ENCODE measurements at regions not wholly inside any gene's neighbourhood (a gene's known extent, or its start where the extent isn't known, plus 50 kb on each side); places are given as distances from the start of the nearest gene placed in this dataset.

DNA sequence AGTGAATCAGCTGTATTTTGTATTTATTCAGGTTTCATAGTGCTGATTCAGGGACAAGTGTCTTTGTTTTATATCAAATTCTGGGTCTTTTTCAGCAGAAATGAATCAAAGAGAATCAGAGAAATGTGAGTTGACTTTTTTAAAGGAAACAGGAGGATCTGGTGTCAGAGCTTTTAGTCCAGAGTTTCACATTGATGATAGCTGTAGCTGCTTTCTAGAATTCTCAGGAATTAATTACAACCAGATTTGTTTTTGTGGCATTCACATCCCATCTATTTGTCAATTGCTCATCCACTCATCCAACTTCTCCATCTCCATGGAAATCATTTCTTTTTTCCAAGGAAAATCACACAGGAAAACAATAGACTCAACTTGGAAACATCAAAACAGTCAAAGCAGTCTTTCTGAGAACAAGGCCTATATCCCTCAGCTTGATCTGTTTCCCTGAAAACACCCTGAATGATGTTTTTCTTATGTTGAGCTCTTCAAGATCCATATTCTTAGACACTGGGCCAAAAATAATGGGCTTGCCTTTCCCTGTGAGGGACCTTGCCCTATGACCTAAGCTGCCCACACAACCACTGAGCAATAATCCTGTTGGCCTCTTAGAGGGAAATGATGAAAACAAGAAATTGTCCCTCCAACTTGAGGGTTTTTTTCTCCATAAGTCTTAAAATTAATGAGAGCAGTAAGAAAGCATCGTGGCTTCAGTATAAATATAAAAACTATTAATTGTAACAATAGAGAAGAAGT is 249.5 kb upstream of the FN1 start:
- no peak for DNase-seq (ENCODE audit: low spot score)
- in situ Hi-C loops (cut with HindIII; ENCODE audit: low sequenced_read_pairs), result no loop called here

GRCh38 chr2:215684448-215685237 is 248.8 kb upstream of the FN1 start:
- in situ Hi-C loops (cut with HindIII; ENCODE audit: low sequenced_read_pairs), result no loop called here
- no peak for DNase-seq (ENCODE audit: low spot score)

DNA sequence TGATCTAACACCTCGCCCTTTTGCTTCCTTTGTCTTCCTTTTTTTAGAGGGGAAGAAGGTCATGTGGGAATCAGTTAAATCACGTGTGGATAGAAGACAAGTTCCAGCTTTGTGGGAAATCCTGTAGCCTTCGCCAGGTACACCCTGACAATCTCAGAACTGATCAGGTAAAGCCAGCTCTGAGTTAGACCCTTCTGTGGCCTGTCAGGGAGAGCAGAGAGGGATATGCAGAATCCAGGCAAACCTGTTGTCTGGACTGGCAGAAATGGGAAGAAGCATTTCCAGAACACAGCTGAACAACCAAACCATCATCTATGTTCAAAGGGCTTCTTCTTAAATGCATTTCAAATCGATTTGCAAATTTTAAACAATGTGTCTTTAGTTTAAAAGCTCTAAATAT is 247.4 kb upstream of the FN1 start:
- DNase-seq (ENCODE audit: low spot score), result no peak
- in situ Hi-C loops (cut with HindIII; ENCODE audit: low sequenced_read_pairs), result no loop called here

DNA sequence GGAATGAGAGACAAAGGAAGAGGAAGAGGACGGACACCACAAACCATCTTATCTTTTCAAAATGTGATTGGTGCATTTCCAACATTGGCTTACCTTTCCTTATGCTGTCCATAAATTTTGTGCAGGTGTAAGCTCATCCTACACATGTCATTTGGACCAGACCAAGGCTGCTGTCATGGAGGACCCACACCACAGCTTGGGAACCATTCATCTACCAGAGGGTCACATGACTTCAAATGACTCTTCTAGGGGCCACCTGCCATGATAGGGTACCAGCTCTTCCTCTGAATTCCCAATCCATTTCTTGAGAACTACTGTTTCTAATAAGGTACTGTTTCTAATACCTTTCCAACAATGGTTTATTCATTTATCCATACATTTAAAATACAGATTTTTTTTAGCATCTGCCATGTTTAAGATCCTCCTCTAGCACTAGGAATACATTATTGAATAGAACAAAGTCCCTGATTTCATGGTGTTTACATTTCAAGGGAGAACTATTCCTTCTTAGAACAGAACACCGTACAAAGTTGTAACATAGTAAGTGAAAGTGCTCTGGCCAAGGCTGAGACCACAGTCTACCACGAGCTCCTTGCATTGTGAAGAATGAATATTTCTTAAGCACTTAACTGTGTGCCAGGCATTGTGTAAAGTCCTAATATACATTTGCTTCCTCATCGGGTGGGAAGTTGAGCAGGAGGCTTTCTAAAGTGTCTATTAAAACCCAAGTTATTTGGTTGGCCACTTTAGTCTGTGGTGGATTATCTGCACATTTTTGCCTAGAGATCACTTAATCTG is 246.1 kb upstream of the FN1 start:
- DNase-seq (ENCODE audit: low spot score), result no peak
- in situ Hi-C loops (cut with HindIII; ENCODE audit: low sequenced_read_pairs), result no loop called here

- DNase-seq (ENCODE audit: low spot score), result no peak
- in situ Hi-C loops (cut with HindIII; ENCODE audit: low sequenced_read_pairs), result no loop called here
Measured at GRCh38 chr2:215680605-215681598, 245.0 kb upstream of the FN1 start.

DNA sequence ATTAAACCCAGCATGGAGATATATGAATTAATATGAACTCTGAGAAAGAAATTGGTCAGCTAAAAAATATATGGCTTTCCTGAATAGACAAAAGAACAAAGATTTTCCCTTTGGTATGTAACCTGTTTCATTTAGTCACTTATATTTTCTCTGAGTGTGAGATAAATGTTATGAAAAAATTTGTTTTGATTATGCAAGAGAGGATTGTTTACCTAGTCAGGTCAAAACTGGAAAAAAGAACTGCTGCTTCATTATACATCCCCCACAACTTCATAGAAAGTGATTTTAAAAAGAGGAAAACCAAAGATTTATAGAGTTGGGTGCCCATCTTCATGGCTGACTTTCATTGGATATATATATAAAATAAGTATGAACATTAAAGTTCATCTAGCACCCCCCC is 242.2 kb upstream of the FN1 start:
- DNase-seq (ENCODE audit: low spot score), result no peak
- in situ Hi-C loops (cut with HindIII; ENCODE audit: low sequenced_read_pairs), result no loop called here

DNA sequence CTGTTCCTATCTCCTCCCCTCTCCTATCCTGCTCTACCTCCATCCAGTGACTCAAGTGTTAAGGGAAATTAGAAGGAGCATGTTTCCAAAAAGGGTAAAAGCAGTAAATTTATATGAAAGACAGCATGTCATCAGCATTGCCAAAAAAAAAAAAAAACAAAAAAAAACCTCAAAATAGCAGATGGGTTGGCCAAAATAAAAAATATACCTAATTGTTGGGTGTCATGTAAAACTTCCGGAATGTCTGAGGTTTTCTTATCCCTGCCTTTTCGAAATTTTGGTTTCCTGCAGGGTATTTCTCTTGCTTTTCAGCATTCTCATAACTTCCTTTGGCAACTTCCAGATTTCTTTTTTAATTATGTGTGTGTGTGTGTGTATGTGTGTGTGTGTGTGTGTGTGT is 241.6 kb upstream of the FN1 start:
- in situ Hi-C loops (cut with HindIII; ENCODE audit: low sequenced_read_pairs), result no loop called here
- no peak for DNase-seq (ENCODE audit: low spot score)

GRCh38 chr2:215672406-215672805 is 236.5 kb upstream of the FN1 start:
- in situ Hi-C loops (cut with HindIII; ENCODE audit: low sequenced_read_pairs), result no loop called here
- no peak for DNase-seq (ENCODE audit: low spot score)

DNA sequence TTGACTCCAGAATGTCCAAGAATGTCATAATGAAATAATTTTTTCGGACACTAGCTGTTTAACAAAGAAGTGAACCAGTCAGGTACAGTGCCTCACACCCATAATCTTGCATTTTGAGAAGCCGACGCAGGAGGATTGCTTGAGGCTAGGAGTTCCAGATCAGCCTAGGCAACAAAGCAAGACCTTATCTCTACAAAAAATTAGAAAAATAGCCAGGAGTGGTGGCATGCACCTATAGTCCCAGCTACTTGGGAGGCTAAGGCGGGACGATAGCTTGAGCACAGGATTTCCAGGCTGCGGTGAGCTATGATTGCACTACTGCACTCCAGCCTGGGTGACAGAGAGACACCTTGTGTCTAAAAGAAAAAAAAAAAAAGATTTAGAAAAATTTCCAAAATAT is 235.8 kb upstream of the FN1 start:
- no peak for DNase-seq (ENCODE audit: low spot score)
- in situ Hi-C loops (cut with HindIII; ENCODE audit: low sequenced_read_pairs), result no loop called here

GRCh38 chr2:215671244-215671643 is 235.4 kb upstream of the FN1 start:
- in situ Hi-C loops (cut with HindIII; ENCODE audit: low sequenced_read_pairs), result no loop called here
- no peak for DNase-seq (ENCODE audit: low spot score)

DNA sequence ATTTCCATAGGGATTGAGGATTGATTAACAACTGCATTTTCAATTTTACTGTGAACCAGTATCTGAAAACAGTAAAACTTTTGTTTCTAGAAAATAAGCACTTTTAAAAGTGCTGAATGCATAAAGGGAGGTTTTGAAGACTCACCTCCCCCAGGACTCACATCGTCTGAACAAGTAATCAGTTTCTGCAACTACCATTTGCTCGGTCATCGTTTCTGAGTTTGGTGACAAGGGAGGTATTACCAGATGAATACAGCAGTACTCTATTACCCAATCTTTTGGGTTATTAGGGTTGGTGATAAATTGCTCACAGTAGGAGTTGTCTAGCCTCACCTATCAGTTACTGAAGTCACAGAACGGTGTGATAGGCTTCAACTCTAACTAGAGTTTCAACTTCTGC is 234.5 kb upstream of the FN1 start:
- in situ Hi-C loops (cut with HindIII; ENCODE audit: low sequenced_read_pairs), result no loop called here
- no peak for DNase-seq (ENCODE audit: low spot score)

- in situ Hi-C loops (cut with HindIII; ENCODE audit: low sequenced_read_pairs), result no loop called here
- peak; percentile 7 for DNase-seq (ENCODE audit: low spot score)
Measured at GRCh38 chr2:215668378-215668775, 232.5 kb upstream of the FN1 start.

GRCh38 chr2:215667585-215668377 is 231.9 kb upstream of the FN1 start:
- in situ Hi-C loops (cut with HindIII; ENCODE audit: low sequenced_read_pairs), result no loop called here

DNA sequence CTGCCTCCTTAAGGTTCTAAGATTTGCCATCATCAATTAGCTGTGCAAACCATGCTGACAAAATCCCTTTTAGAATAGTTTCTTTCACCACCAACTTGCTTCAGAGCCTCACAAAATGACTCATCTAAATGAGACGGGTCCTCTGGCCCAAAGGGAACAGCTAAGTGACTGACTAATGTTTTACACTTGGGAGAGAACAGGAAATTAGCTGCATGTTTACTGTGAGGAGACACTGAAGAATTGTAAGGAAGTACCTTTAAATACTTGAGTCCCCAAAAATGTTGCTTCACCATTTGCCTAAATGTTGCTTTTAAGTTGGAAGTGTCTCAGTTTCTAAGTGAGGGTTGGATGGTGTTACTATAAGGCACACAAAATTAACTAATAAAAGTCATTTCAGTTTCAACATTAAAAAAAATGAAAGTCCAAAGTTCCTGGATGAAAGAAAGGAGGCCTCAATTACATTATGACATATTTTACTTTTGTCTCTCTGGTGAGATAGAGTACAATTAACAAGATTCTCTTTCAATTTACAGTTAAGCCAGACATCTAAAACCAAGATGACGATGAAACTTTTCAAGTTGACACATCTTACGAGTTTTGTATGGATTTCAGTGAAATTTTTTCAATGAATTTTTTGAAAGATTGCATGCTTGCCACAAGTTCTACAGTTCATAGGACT is 229.1 kb upstream of the FN1 start:
- in situ Hi-C loops (cut with HindIII; ENCODE audit: low sequenced_read_pairs), result no loop called here
- DNase-seq (ENCODE audit: low spot score), result no peak

More at GRCh38 chr2:215667585-215668377, 231.9 kb upstream of the FN1 start:
- DNase-seq (ENCODE audit: low spot score), result peak; percentile 13

DNA sequence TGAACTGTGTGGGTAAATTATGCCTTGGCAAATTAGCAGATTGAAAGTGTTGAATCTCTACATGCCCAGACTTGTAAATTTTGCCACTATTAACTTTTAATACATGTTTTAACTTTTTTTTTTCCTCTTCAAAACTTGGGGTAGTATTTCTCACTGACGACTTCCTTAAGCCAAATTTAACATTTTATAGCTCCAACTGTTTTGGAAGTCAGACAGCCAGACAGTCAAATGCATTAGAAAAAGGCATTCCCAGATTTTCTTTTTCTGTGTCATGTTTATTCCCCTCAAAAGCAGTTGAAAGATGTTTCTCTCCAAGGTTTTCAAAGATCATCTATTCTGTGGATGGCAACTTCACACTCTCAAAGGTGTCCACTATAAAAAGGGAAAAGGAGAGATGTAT is 226.8 kb upstream of the FN1 start:
- no peak for DNase-seq (ENCODE audit: low spot score)
- in situ Hi-C loops (cut with HindIII; ENCODE audit: low sequenced_read_pairs), result no loop called here

- in situ Hi-C loops (cut with HindIII; ENCODE audit: low sequenced_read_pairs), result no loop called here
- no peak for DNase-seq (ENCODE audit: low spot score)
Measured at GRCh38 chr2:215660687-215661086, 224.8 kb upstream of the FN1 start.

DNA sequence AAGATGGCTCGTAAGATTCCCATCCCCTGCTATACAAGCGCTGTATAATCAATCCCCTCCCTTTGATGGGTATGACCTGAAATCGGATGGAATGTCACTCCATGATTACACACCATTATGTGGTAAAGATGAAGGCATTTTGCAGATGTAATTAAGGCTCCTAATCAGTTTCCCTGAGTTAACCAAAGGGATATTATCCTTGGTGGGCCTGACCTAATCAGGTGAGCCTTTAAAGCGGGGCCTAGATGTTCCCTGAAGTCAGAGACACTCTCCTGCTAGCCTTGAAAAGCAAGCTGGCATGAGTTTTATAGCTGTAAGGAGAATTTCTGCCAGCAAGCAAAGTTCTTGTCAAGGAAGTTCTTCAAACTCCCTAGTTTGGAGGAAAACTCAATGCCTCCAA is 223.8 kb upstream of the FN1 start:
- in situ Hi-C loops (cut with HindIII; ENCODE audit: low sequenced_read_pairs), result no loop called here
- DNase-seq (ENCODE audit: low spot score), result no peak

All from G401 (cell line).